ENCODE measurements at regions not wholly inside any gene's neighbourhood (a gene's known extent, or its start where the extent isn't known, plus 50 kb on each side); places are given as distances from the start of the nearest gene placed in this dataset.

DNA sequence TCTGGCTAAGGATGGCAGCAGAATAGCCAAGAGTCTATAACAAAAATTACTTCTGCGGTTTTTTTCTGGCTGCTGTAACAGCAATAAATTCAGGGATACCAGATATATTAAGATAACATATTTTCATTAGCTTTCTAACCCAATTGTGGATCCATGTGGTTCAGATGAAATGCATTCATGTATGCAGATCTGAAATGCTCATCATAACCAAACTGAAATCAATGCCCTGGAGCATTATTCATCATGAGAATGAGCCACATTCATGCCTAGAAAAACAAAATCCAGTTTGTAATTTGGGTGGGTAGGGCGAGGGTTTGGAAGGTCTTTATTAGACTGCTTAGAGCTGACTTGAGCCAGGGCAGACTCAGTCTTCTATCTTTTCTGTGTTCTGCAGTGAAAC, 69.8 kb upstream of the SEMA3A start:
- in situ Hi-C loops (cut with MboI) = no loop called here
- BruUV-seq (replicated peaks) = no TSS peak
- Histone ChIP-seq H3K27ac (ENCODE audit: control insufficient read depth, insufficient read depth) (no peak overlapping the region), H3K36me3 (ENCODE audit: control insufficient read depth in 2 of 2, insufficient read depth in 2 of 2, low read length in 1 of 2) (no peaks in the 10 kb centered on the region), H3K4me1 (ENCODE audit: control insufficient read depth, insufficient read depth, low read length) (no peaks in the 10 kb centered on the region), H4K20me1 (ENCODE audit: control insufficient read depth, insufficient read depth) (no peaks in the 10 kb centered on the region), H3K4me3 (no peak overlapping the region), H3K9ac (ENCODE audit: control insufficient read depth, insufficient read depth, low read length) (no peak overlapping the region), H3K79me2 (ENCODE audit: control insufficient read depth, insufficient read depth, low read length) (no peaks in the 10 kb centered on the region), H2AFZ (ENCODE audit: control insufficient read depth, low read depth, low read length) (no peak overlapping the region), H3K4me2 (ENCODE audit: control insufficient read depth, insufficient read depth) (no peak overlapping the region), H3K27me3 (replicated peaks in 1 of 2; ENCODE audit: control insufficient read depth in 2 of 2, insufficient read depth in 2 of 2, low read length in 1 of 2) (no peaks in the 10 kb centered on the region), H3K9me3 (replicated peaks; ENCODE audit: control insufficient read depth, insufficient read depth, low read length) (no peaks in the 10 kb centered on the region)
- SMC1A ChIA-PET (ENCODE audit: uncharacterized antibody, unreplicated experiment) = interaction anchor here (0.9 to 1.4 kb wide), 4 partner anchors 10 to 456 kb away, joined by 3 to 7 read pairs (median 4); no protein-coding TSS in a partner anchor
- 37% methylated on average over 2 of the region's 2 CpGs for WGBS (ENCODE audit: insufficient coverage, insufficient replicate concordance, low lambda C conversion rate, missing lambda C conversion rate)
- ATAC-seq = no peak
- CTCF ChIA-PET = interaction anchor here (1.1 kb wide), 1 partner anchor 17 kb away, joined by 3 read pairs; no protein-coding TSS in a partner anchor
- POLR2A ChIA-PET = no interaction called here
- RAD21 ChIA-PET (ENCODE audit: unreplicated experiment) = no interaction called here
- TF ChIP-seq KDM1A (IDR thresholded peaks at IDR 0.05; ENCODE audit: borderline replicate concordance) = no peak
- TF ChIP-seq SP1 (IDR thresholded peaks at IDR 0.05; ENCODE audit: low read depth, low read length) = no peak
- no peak for TF ChIP-seq SMAD1 (IDR thresholded peaks at IDR 0.05; ENCODE audit: low read depth, partially characterized antibody)
- TF ChIP-seq RCOR1 (conservative IDR thresholded peaks at IDR 0.05; ENCODE audit: low read depth, low read length) = no peak
- no peak for TF ChIP-seq ZSCAN29 (IDR thresholded peaks at IDR 0.05)
- TF ChIP-seq, protein P1, sequence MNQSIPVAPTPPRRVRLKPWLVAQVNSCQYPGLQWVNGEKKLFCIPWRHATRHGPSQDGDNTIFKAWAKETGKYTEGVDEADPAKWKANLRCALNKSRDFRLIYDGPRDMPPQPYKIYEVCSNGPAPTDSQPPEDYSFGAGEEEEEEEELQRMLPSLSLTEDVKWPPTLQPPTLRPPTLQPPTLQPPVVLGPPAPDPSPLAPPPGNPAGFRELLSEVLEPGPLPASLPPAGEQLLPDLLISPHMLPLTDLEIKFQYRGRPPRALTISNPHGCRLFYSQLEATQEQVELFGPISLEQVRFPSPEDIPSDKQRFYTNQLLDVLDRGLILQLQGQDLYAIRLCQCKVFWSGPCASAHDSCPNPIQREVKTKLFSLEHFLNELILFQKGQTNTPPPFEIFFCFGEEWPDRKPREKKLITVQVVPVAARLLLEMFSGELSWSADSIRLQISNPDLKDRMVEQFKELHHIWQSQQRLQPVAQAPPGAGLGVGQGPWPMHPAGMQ (IDR thresholded peaks at IDR 0.05; ENCODE audit: borderline replicate concordance) = no peak
- no peak for TF ChIP-seq IKZF1 (conservative IDR thresholded peaks at IDR 0.05)
- TF ChIP-seq SIX5 (IDR thresholded peaks at IDR 0.05; ENCODE audit: low read depth, low read length, severe bottlenecking) = no peak
- TF ChIP-seq RAD51 (IDR thresholded peaks at IDR 0.05) = no peak
- DNase-seq (ENCODE audit: low read depth, low spot score) = no peak
- intact Hi-C loops (cut with micrococcal nuclease; ENCODE audit: unreplicated experiment) = no loop called here
- no peak for FAIRE-seq

Data from GM12878 (cell line).